GM23338 (cell line): ENCODE measurements at regions not wholly inside any gene's neighbourhood (a gene's known extent, or its start where the extent isn't known, plus 50 kb on each side); places are given as distances from the start of the nearest gene placed in this dataset.

ENCODE experiments used
- ATAC-seq: fragments of 200-7000 bp; cut with Tn5 transposase; 3 replicates; pipeline ENCODE4 v1.9.1; 2020
- DNase-seq: peaks from one replicate; pipeline ENCODE4 v3.0.0-alpha.2; 2015; ENCODE audit warnings: low spot score
- H2AFZ ChIP-seq: fragments of 200-600 bp; sonication (generic); 2 replicates; pipeline ENCODE4 v1.8.0; 2016; ENCODE audit warnings: antibody characterized with exemption, mild to moderate bottlenecking, moderate library complexity
- H3F3A ChIP-seq: fragments of 200-600 bp; sonication (generic); replicated peaks from 2 replicates; pipeline ENCODE4 v1.8.0; 2017; ENCODE audit warnings: antibody characterized with exemption, mixed run types, low read depth
- H3K27ac ChIP-seq: fragments of 200-600 bp; sonication (generic); 2 replicates; pipeline ENCODE4 v1.6.1; 2016; ENCODE audit warnings: low read depth
- H3K27me3 ChIP-seq: fragments of 200-600 bp; sonication (generic); 2 replicates; pipeline ENCODE4 v1.8.0; 2016; ENCODE audit warnings: mild to moderate bottlenecking, mixed run types, moderate library complexity; ENCODE audit not compliant: insufficient read depth
- H3K36me3 ChIP-seq: fragments of 200-600 bp; sonication (generic); 2 replicates; pipeline ENCODE4 v1.8.0; 2016; ENCODE audit warnings: mild to moderate bottlenecking; ENCODE audit not compliant: insufficient read depth
- H3K4me1 ChIP-seq: fragments of 200-600 bp; sonication (generic); 2 replicates; pipeline ENCODE4 v1.8.0; 2016; ENCODE audit warnings: mild to moderate bottlenecking, moderate library complexity; ENCODE audit not compliant: insufficient read depth
- H3K4me2 ChIP-seq: fragments of 200-600 bp; sonication (generic); 2 replicates; pipeline ENCODE4 v1.7.1; 2017; ENCODE audit warnings: mixed run types
- H3K4me3 ChIP-seq: fragments of 200-600 bp; sonication (generic); 2 replicates; pipeline ENCODE4 v1.6.1; 2016; ENCODE audit warnings: mixed run types
- H3K79me2 ChIP-seq: fragments of 200-600 bp; sonication (generic); replicated peaks from 2 replicates; pipeline ENCODE4 v1.8.0; 2017; ENCODE audit warnings: mild to moderate bottlenecking; ENCODE audit not compliant: insufficient read depth
- H3K9me2 ChIP-seq: fragments of 200-600 bp; sonication (generic); 2 replicates; pipeline ENCODE4 v1.8.0; 2017; ENCODE audit not compliant: insufficient read depth
- H4K20me1 ChIP-seq: fragments of 200-600 bp; sonication (generic); replicated peaks from 2 replicates; pipeline ENCODE4 v1.8.0; 2017; ENCODE audit warnings: mild to moderate bottlenecking; ENCODE audit not compliant: insufficient read depth
- H3K27ac Mint-ChIP-seq: 2 replicates; pipeline ENCODE4 v1.8.0; 2020; ENCODE audit warnings: inconsistent platforms, mild to moderate bottlenecking, moderate library complexity, mixed read lengths
- H3K27me3 Mint-ChIP-seq: 3 replicates; pipeline ENCODE4 v1.8.0; 2022; ENCODE audit warnings: low read depth, mild to moderate bottlenecking, moderate library complexity, mixed read lengths, inconsistent platforms; ENCODE audit not compliant: insufficient read depth, poor library complexity
- H3K36me3 Mint-ChIP-seq: 3 replicates; pipeline ENCODE4 v1.8.0; 2021; ENCODE audit warnings: low read depth, mild to moderate bottlenecking, inconsistent platforms, moderate library complexity, mixed read lengths
- H3K4me1 Mint-ChIP-seq: 3 replicates; pipeline ENCODE4 v1.8.0; 2020; ENCODE audit warnings: mild to moderate bottlenecking, inconsistent platforms, mixed read lengths
- H3K4me3 Mint-ChIP-seq: 3 replicates; pipeline ENCODE4 v1.8.0; 2021; ENCODE audit warnings: moderate library complexity, mild to moderate bottlenecking, inconsistent platforms, mixed read lengths
- H3K9me3 Mint-ChIP-seq: 3 replicates; pipeline ENCODE4 v1.8.0; 2020; ENCODE audit warnings: moderate library complexity, mild to moderate bottlenecking, inconsistent platforms, mixed read lengths
- CREB1 ChIP-seq: fragments of 250-450 bp; sonication (Bioruptor Pico); IDR thresholded peaks from 2 replicates; pipeline ENCODE4 v1.5.0; 2020; ENCODE audit warnings: low read depth, mild to moderate bottlenecking, moderate library complexity
- CTCF ChIP-seq, 2 experiments: fragments of 200-600 bp in 1 of 2; sonication (generic) in 1 of 2; conservative IDR thresholded peaks; 2 replicates each; pipeline versions ENCODE4 v1.5.1 to v1.6.1; 2016 to 2017; ENCODE audit warnings: antibody characterized with exemption in 2 of 2, low read depth in 2 of 2, mild to moderate bottlenecking in 2 of 2, moderate library complexity in 1 of 2
- ETS1 ChIP-seq: IDR thresholded peaks from 2 replicates; pipeline ENCODE4 v1.6.1; 2016; ENCODE audit warnings: antibody characterized with exemption
- EZH2 ChIP-seq: fragments of 200-600 bp; sonication (generic); IDR thresholded peaks from one replicate; pipeline ENCODE4 v1.8.0; 2017; ENCODE audit warnings: antibody characterized with exemption, mild to moderate bottlenecking, low read depth; ENCODE audit not compliant: unreplicated experiment
- EZH2phosphoT487 ChIP-seq: fragments of 200-600 bp; sonication (generic); IDR thresholded peaks from one replicate; pipeline ENCODE4 v1.8.1; 2018; ENCODE audit warnings: antibody characterized with exemption; ENCODE audit not compliant: unreplicated experiment
- JUNB ChIP-seq: IDR thresholded peaks from one replicate; pipeline ENCODE4 v1.6.1; 2016; ENCODE audit warnings: antibody characterized with exemption; ENCODE audit not compliant: unreplicated experiment
- NANOG ChIP-seq: IDR thresholded peaks from 2 replicates; pipeline ENCODE4 v1.6.1; 2016; ENCODE audit warnings: antibody characterized with exemption, borderline replicate concordance
- POLR2AphosphoS5 ChIP-seq: IDR thresholded peaks from 2 replicates; pipeline ENCODE4 v1.6.1; 2016; ENCODE audit warnings: antibody characterized with exemption, low read depth
- REST ChIP-seq: IDR thresholded peaks from one replicate; pipeline ENCODE4 v1.6.1; 2018; ENCODE audit warnings: antibody characterized with exemption; ENCODE audit not compliant: unreplicated experiment
- STAT1 ChIP-seq: IDR thresholded peaks from one replicate; pipeline ENCODE4 v1.6.1; 2016; ENCODE audit warnings: antibody characterized with exemption; ENCODE audit not compliant: unreplicated experiment
- ZNF114 ChIP-seq: fragments of 250-450 bp; sonication (Bioruptor Pico); IDR thresholded peaks from 2 replicates; pipeline ENCODE4 v1.5.0; 2020; ENCODE audit warnings: mild to moderate bottlenecking, moderate library complexity
- ZNF331 ChIP-seq: fragments of 250-450 bp; sonication (Bioruptor Pico); IDR thresholded peaks from 2 replicates; pipeline ENCODE4 v1.5.0; 2020; ENCODE audit warnings: low read depth, mild to moderate bottlenecking, moderate library complexity
- ZNF462 ChIP-seq: fragments of 250-450 bp; sonication (Bioruptor Pico); IDR thresholded peaks from 2 replicates; pipeline ENCODE4 v1.5.0; 2020; ENCODE audit warnings: mild to moderate bottlenecking, moderate library complexity

- Mint-ChIP-seq H3K36me3 (no peaks in the 10 kb centered on the region), H3K4me3 (no peak overlapping the region), H3K4me1 (no peaks in the 10 kb centered on the region), H3K9me3 (no peaks in the 10 kb centered on the region), H3K27ac (no peak overlapping the region), H3K27me3 (peaks cover 2% of the 10 kb centered on the region)
- DNase-seq (no peak), ATAC-seq (no peak)
- no peaks in the 10 kb centered on the region for H3K79me2 ChIP-seq
- peaks cover 2% of the 10 kb centered on the region; the same call in 1 of the 2 replicates for H3K9me2 ChIP-seq
- no peak overlapping the region for H3K27ac ChIP-seq
- H3K27me3 ChIP-seq: no peaks in the 10 kb centered on the region
- H3F3A ChIP-seq: no peaks in the 10 kb centered on the region
- TF ChIP-seq CREB1: no peak
- TF ChIP-seq ZNF462 (CRISPR knock-in tag): no peak
- no peak for TF ChIP-seq JUNB
- no peak for TF ChIP-seq NANOG
- TF ChIP-seq ZNF331: no peak
- TF ChIP-seq STAT1: no peak
- TF ChIP-seq CTCF (conservative IDR thresholded peaks at IDR 0.05; ENCODE audit: low read depth in 2 of 2): no peak
- TF ChIP-seq ZNF114 (CRISPR knock-in tag): no peak
- no peak for TF ChIP-seq ETS1
- no peak for TF ChIP-seq POLR2AphosphoS5
- no peak for TF ChIP-seq REST
- no peak for TF ChIP-seq EZH2
- no peak for TF ChIP-seq EZH2phosphoT487
- H4K20me1 ChIP-seq: no peaks in the 10 kb centered on the region
- no peaks in the 10 kb centered on the region for H3K4me1 ChIP-seq
- no peaks in the 10 kb centered on the region for H3K36me3 ChIP-seq
- no peak overlapping the region for H2AFZ ChIP-seq
- H3K4me3 ChIP-seq: no peak overlapping the region
- H3K4me2 ChIP-seq: no peak overlapping the region
These were observed 175.8 kb upstream of the ADCY2 start for GRCh38 chr5:7220156-7220555.
